ENCODE measurements at regions not wholly inside any gene's neighbourhood (a gene's known extent, or its start where the extent isn't known, plus 50 kb on each side); places are given as distances from the start of the nearest gene placed in this dataset.

GRCh38 chr9:118423021-118423420 is 718.8 kb downstream of the TLR4 start:
- DNase-seq: no peak

GRCh38 chr9:118423721-118424120 is 719.5 kb downstream of the TLR4 start:
- DNase-seq: no peak

GRCh38 chr9:118426772-118427171 is 722.6 kb downstream of the TLR4 start:
- no peak for DNase-seq

- DNase-seq: no peak
Observed at GRCh38 chr9:118438810-118439209, 734.6 kb downstream of the TLR4 start.

- no peak for DNase-seq
Observed at GRCh38 chr9:118439441-118439840, 735.2 kb downstream of the TLR4 start.

GRCh38 chr9:118444403-118444802 is 740.2 kb downstream of the TLR4 start:
- no peak for DNase-seq

GRCh38 chr9:118446943-118447639 is 742.9 kb downstream of the TLR4 start:
- DNase-seq: no peak

- no peak for DNase-seq
Observed at GRCh38 chr9:118449554-118449953, 745.4 kb downstream of the TLR4 start.

- no peak for DNase-seq
Observed at GRCh38 chr9:118455259-118455658, 751.1 kb downstream of the TLR4 start.

GRCh38 chr9:118455788-118456187 is 751.6 kb downstream of the TLR4 start:
- DNase-seq: no peak

- DNase-seq: no peak
Observed at GRCh38 chr9:118457171-118458000, 753.2 kb downstream of the TLR4 start.

- no peak for DNase-seq
Observed at GRCh38 chr9:118459913-118460312, 755.7 kb downstream of the TLR4 start.

GRCh38 chr9:118463419-118463818 is 759.2 kb downstream of the TLR4 start:
- DNase-seq: no peak

GRCh38 chr9:118473521-118473920 is 769.3 kb downstream of the TLR4 start:
- DNase-seq: no peak

- no peak for DNase-seq
Observed at GRCh38 chr9:118478752-118479151, 774.5 kb downstream of the TLR4 start.

GRCh38 chr9:118482306-118482705 is 778.1 kb downstream of the TLR4 start:
- DNase-seq: no peak

- no peak for DNase-seq
Observed at GRCh38 chr9:118483677-118484076, 779.5 kb downstream of the TLR4 start.

- no peak for DNase-seq
Observed at GRCh38 chr9:118503236-118503635, 799.0 kb downstream of the TLR4 start.

- no peak for DNase-seq
Observed at GRCh38 chr9:118510711-118511110, 806.5 kb downstream of the TLR4 start.

GRCh38 chr9:118515947-118516346 is 811.7 kb downstream of the TLR4 start:
- DNase-seq: no peak

GRCh38 chr9:118521261-118521660 is 817.1 kb downstream of the TLR4 start:
- no peak for DNase-seq

- no peak for DNase-seq
Observed at GRCh38 chr9:118522093-118523028, 818.2 kb downstream of the TLR4 start.

GRCh38 chr9:118527261-118527660 is 823.1 kb downstream of the TLR4 start:
- DNase-seq: no peak
